NCI-H748 treated with DMSO at 0.1 percent for 48 hours (cell line): ENCODE measurements at regions not wholly inside any gene's neighbourhood (a gene's known extent, or its start where the extent isn't known, plus 50 kb on each side); places are given as distances from the start of the nearest gene placed in this dataset.
"Not testable (repeated sequence)": the region's sequence is repeated elsewhere in the genome, so short reads cannot be mapped to it uniquely, and the experiment has no call there.

Experiments
- DNase-seq: peaks from one replicate; lab custom pipeline; 2025; lab: John Stamatoyannopoulos, UW

- DNase-seq = peak; percentile 28
These were observed 52.3 kb upstream of the ZNF33B start for GRCh38 chr10:42690449-42691360.

- DNase-seq = peak; percentile 91
These were observed 53.2 kb upstream of the ZNF33B start for GRCh38 chr10:42691361-42692120.

GRCh38 chr10:42697926-42698325 lies 59.6 kb upstream of the ZNF33B start:
- DNase-seq = no peak

- DNase-seq = no peak
These were observed 68.9 kb upstream of the ZNF33B start for GRCh38 chr10:42707234-42707633.

- not testable (repeated sequence) for DNase-seq
These were observed 63.3 kb upstream of the BMS1 start for GRCh38 chr10:42719339-42719738.

- no peak for DNase-seq
These were observed 60.0 kb upstream of the BMS1 start for GRCh38 chr10:42722575-42722974.

- DNase-seq = not testable (repeated sequence)
These were observed 59.0 kb upstream of the BMS1 start for GRCh38 chr10:42723549-42723948.

- DNase-seq = not testable (repeated sequence)
These were observed 57.9 kb upstream of the BMS1 start for GRCh38 chr10:42724660-42725059.

GRCh38 chr10:42732266-42732665 lies 50.3 kb upstream of the BMS1 start:
- DNase-seq = no peak
